ENCODE measurements at regions not wholly inside any gene's neighbourhood (a gene's known extent, or its start where the extent isn't known, plus 50 kb on each side); places are given as distances from the start of the nearest gene placed in this dataset.

- Histone ChIP-seq H3K36me3 (ENCODE audit: control insufficient read depth, insufficient read depth, low read length) (no peaks in the 10 kb centered on the region), H3K4me3 (ENCODE audit: insufficient read depth, low read depth, low read length) (no peak overlapping the region), H3K9me3 (ENCODE audit: control insufficient read depth, low read length) (no peaks in the 10 kb centered on the region), H3K27me3 (ENCODE audit: control insufficient read depth, insufficient read depth, low read length, poor library complexity, severe bottlenecking) (no peaks in the 10 kb centered on the region), H3K4me1 (ENCODE audit: control insufficient read depth, insufficient read depth, low read length) (no peaks in the 10 kb centered on the region), H3K27ac (ENCODE audit: insufficient read depth, low read depth, low read length, poor library complexity, severe bottlenecking) (no peak overlapping the region)
- 94% methylated on average over 7 of the region's 7 CpGs for WGBS, 2 experiments
Measured at GRCh38 chr5:17157916-17158529, 59.4 kb upstream of the BASP1 start.

GRCh38 chr5:17160756-17161040 is 56.7 kb upstream of the BASP1 start:
- no peak overlapping the region for H3K4me3 ChIP-seq (ENCODE audit: insufficient read depth, low read depth, low read length)
- H3K27ac ChIP-seq (ENCODE audit: insufficient read depth, low read depth, low read length, poor library complexity, severe bottlenecking): no peak overlapping the region
- no peaks in the 10 kb centered on the region for H3K27me3 ChIP-seq (ENCODE audit: control insufficient read depth, insufficient read depth, low read length, poor library complexity, severe bottlenecking)
- H3K4me1 ChIP-seq (ENCODE audit: control insufficient read depth, insufficient read depth, low read length): no peaks in the 10 kb centered on the region
- H3K9me3 ChIP-seq (ENCODE audit: control insufficient read depth, low read length): no peaks in the 10 kb centered on the region
- no peaks in the 10 kb centered on the region for H3K36me3 ChIP-seq (ENCODE audit: control insufficient read depth, insufficient read depth, low read length)
- WGBS, 2 experiments: 91 to 93% methylated on average over 2 of the region's 2 CpGs

DNA sequence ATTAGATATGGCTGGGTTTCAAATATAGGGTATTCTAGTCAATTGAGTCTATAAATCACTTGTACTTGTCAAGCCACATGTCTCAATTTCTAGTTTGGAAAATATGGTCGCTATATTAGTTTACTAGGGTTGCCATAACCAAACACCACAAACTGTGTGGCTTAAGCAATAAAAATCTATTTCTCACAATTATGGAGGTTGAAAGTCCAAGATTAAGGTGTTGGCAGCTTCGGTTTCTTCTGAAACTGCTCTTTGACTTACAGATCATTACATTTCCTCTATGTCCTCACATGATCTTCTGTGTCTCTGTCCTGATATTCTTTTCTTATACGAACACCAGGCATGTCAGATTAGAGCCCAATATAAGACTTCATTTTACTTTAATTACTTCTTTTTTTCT is 55.8 kb upstream of the BASP1 start:
- Histone ChIP-seq H3K27ac (ENCODE audit: insufficient read depth, low read depth, low read length, poor library complexity, severe bottlenecking) (no peak overlapping the region), H3K4me3 (ENCODE audit: insufficient read depth, low read depth, low read length) (no peak overlapping the region), H3K27me3 (ENCODE audit: control insufficient read depth, insufficient read depth, low read length, poor library complexity, severe bottlenecking) (no peaks in the 10 kb centered on the region), H3K36me3 (ENCODE audit: control insufficient read depth, insufficient read depth, low read length) (no peaks in the 10 kb centered on the region), H3K4me1 (ENCODE audit: control insufficient read depth, insufficient read depth, low read length) (no peaks in the 10 kb centered on the region), H3K9me3 (ENCODE audit: control insufficient read depth, low read length) (no peaks in the 10 kb centered on the region)
- 94 to 96% methylated on average over 3 of the region's 3 CpGs for WGBS, 2 experiments

DNA sequence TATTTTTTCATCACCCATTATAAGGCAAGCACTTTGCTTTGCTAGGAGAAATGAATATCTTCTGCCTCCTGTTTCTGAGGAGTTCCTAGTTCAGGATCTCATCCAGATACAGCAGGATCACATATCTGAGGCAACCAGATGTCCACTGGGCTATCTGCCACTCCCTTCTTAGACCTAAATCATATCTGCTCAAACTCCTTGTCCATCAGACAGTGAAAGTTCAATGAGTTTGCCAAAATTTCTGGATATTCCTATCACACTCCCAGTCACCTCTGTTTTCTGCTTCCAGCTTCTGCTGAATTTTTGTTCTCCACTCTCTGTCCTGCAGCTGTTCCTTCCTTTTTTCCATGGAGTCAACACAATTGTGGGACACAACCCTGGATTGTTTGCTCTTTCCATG is 54.2 kb upstream of the BASP1 start:
- Histone ChIP-seq H3K27ac (ENCODE audit: insufficient read depth, low read depth, low read length, poor library complexity, severe bottlenecking) (no peak overlapping the region), H3K9me3 (ENCODE audit: control insufficient read depth, low read length) (no peaks in the 10 kb centered on the region), H3K36me3 (ENCODE audit: control insufficient read depth, insufficient read depth, low read length) (no peaks in the 10 kb centered on the region), H3K4me3 (ENCODE audit: insufficient read depth, low read depth, low read length) (no peak overlapping the region), H3K27me3 (ENCODE audit: control insufficient read depth, insufficient read depth, low read length, poor library complexity, severe bottlenecking) (no peaks in the 10 kb centered on the region), H3K4me1 (ENCODE audit: control insufficient read depth, insufficient read depth, low read length) (peaks cover 9% of the 10 kb centered on the region)

- Histone ChIP-seq H3K36me3 (ENCODE audit: control insufficient read depth, insufficient read depth, low read length) (no peaks in the 10 kb centered on the region), H3K27ac (ENCODE audit: insufficient read depth, low read depth, low read length, poor library complexity, severe bottlenecking) (no peak overlapping the region), H3K4me3 (ENCODE audit: insufficient read depth, low read depth, low read length) (no peak overlapping the region), H3K9me3 (ENCODE audit: control insufficient read depth, low read length) (no peaks in the 10 kb centered on the region), H3K27me3 (ENCODE audit: control insufficient read depth, insufficient read depth, low read length, poor library complexity, severe bottlenecking) (no peaks in the 10 kb centered on the region), H3K4me1 (ENCODE audit: control insufficient read depth, insufficient read depth, low read length) (peaks cover 9% of the 10 kb centered on the region)
- WGBS, 2 experiments: 83 to 84% methylated on average over 4 of the region's 4 CpGs
Measured at GRCh38 chr5:17167171-17167891, 50.1 kb upstream of the BASP1 start.

Data from ectodermal cell (in vitro differentiated cells).